IgD-negative memory B cell (primary cell): ENCODE measurements at regions not wholly inside any gene's neighbourhood (a gene's known extent, or its start where the extent isn't known, plus 50 kb on each side); places are given as distances from the start of the nearest gene placed in this dataset.
"Not testable (repeated sequence)": the region's sequence is repeated elsewhere in the genome, so short reads cannot be mapped to it uniquely, and the experiment has no call there.

Experiments used
- H3K27ac Mint-ChIP-seq, 3 donors: one replicate each; pipeline ENCODE4 v1.8.0; 2020 to 2022; ENCODE audit warnings: mild to moderate bottlenecking in 3 of 3, mixed read lengths in 3 of 3, moderate library complexity in 1 of 3
- H3K27me3 Mint-ChIP-seq: one replicate; pipeline ENCODE4 v1.8.0; 2021; ENCODE audit warnings: mixed read lengths
- H3K36me3 Mint-ChIP-seq: one replicate; pipeline ENCODE4 v1.8.0; 2020; ENCODE audit warnings: mild to moderate bottlenecking, mixed read lengths
- H3K4me1 Mint-ChIP-seq, 3 donors: one replicate each; pipeline ENCODE4 v1.8.0; 2020 to 2022; ENCODE audit warnings: mixed read lengths in 3 of 3, mild to moderate bottlenecking in 1 of 3
- H3K4me3 Mint-ChIP-seq, 4 donors: one replicate each; pipeline ENCODE4 v1.8.0; 2020 to 2022; ENCODE audit warnings: mild to moderate bottlenecking in 4 of 4, mixed read lengths in 4 of 4, moderate library complexity in 3 of 4
- H3K9me3 Mint-ChIP-seq, 3 donors: one replicate each; pipeline ENCODE4 v1.8.0; 2020 to 2021; ENCODE audit warnings: mixed read lengths in 3 of 3, mild to moderate bottlenecking in 1 of 3

DNA sequence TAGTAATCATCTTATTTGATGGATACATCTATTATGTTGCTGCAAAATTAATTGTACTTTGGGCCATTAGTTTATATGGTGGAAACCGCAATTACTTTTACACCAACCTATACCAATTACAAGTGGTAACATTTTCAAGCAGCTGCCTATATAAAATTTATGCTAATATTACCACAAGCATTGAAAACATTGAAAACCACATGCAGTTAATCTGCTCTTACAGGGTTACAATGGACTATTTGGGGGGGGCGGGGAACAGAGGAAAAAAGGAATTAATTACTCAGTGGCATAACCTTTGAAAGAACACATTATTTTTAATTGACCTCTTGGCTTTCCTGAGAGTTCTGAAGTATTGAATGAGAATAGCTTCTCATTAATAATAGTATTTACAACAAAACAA lies 1793.2 kb downstream of the NCAM2 start:
- no peak overlapping the region for H3K27ac Mint-ChIP-seq
- H3K9me3 Mint-ChIP-seq: no peaks in the 10 kb centered on the region
- H3K4me1 Mint-ChIP-seq: peaks cover 0 to 1% (median 0%) of the 10 kb centered on the region in 3 donors
- H3K27me3 Mint-ChIP-seq: no peaks in the 10 kb centered on the region
- H3K36me3 Mint-ChIP-seq: no peaks in the 10 kb centered on the region
- H3K4me3 Mint-ChIP-seq: no peak overlapping the region

DNA sequence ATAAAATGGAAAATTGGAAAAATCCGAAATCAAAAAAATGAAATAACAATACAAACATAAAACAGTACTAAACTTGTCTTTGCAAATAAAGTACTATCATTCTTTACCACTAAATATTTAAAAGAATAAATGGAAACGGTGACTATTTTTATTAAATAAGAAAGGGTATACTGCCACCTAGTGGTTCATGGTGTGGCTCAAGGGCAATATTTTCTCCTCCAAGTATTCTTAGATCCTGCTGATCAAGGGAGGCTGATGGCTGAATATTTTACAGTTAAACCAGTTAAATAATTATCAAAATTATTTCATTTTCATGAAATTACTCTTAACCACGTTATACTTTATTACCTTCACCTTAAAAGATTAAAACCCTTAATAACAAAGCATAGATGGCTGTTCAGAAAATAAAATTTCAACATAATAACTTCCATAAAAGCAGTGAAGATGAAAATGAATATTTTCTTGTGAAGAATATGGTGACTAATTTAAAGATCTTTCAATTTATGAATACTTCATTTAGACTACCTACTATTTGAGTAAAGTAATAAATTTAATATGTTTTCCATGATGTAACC lies 1793.9 kb downstream of the NCAM2 start:
- H3K27me3 Mint-ChIP-seq: no peaks in the 10 kb centered on the region
- peaks cover 0 to 1% (median 0%) of the 10 kb centered on the region in 3 donors for H3K4me1 Mint-ChIP-seq
- no peak overlapping the region for H3K4me3 Mint-ChIP-seq

DNA sequence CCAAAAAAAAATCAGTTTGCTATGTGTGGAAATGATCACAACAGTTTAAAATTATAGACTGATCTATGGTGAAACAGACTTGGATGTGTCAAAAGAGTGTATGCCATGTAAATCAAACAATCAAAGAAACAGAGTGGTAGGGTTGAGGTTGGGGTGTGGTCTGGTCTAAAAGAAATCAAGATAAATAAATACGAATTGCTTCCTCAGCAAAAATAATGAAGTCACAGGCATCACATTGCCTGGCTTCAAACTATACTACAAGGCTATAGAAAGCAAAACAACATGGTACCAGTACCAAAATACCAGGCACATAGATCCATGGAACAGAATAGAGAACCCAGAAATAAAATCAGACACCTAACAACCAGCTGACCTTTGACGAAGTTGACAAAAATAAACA lies 1796.9 kb downstream of the NCAM2 start:
- H3K4me1 Mint-ChIP-seq: peaks cover 0 to 1% (median 0%) of the 10 kb centered on the region in 3 donors
- peak overlapping the region in 1 of 3 donors; percentile 65 for H3K27ac Mint-ChIP-seq
- H3K9me3 Mint-ChIP-seq: no peaks in the 10 kb centered on the region
- no peak overlapping the region for H3K4me3 Mint-ChIP-seq
- H3K27me3 Mint-ChIP-seq: no peaks in the 10 kb centered on the region
- no peaks in the 10 kb centered on the region for H3K36me3 Mint-ChIP-seq

More for the DNA sequence above, 1793.9 kb downstream of the NCAM2 start:
- Mint-ChIP-seq H3K9me3 (no peaks in the 10 kb centered on the region), H3K27ac (no peak overlapping the region), H3K36me3 (no peaks in the 10 kb centered on the region)

DNA sequence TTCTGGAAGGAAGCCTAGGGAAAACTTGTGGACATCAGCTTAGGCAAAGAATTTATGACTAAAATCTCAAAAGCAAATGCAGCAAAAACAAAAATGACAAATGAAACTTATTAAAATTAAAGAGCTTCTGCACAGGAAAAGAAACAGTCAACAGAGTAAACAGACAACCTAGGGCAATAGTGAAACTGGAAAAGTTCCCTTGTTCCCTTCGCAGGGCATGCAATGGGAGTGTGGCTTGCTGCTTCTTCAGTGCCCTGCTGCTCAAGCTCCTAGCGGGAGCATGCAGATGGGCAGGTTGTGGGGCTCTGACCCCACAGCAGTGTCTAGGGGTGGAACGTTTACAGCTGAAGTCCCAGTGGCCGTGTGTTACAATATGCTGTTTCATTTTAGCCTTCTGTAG lies 1797.4 kb downstream of the NCAM2 start:
- H3K27ac Mint-ChIP-seq: peak overlapping the region in 1 of 3 donors; percentile 65
- peak overlapping the region in 1 of 4 donors; percentile 47 for H3K4me3 Mint-ChIP-seq
- peaks cover 0 to 1% (median 0%) of the 10 kb centered on the region in 3 donors for H3K4me1 Mint-ChIP-seq
- H3K9me3 Mint-ChIP-seq: no peaks in the 10 kb centered on the region
- no peaks in the 10 kb centered on the region for H3K36me3 Mint-ChIP-seq
- no peaks in the 10 kb centered on the region for H3K27me3 Mint-ChIP-seq

DNA sequence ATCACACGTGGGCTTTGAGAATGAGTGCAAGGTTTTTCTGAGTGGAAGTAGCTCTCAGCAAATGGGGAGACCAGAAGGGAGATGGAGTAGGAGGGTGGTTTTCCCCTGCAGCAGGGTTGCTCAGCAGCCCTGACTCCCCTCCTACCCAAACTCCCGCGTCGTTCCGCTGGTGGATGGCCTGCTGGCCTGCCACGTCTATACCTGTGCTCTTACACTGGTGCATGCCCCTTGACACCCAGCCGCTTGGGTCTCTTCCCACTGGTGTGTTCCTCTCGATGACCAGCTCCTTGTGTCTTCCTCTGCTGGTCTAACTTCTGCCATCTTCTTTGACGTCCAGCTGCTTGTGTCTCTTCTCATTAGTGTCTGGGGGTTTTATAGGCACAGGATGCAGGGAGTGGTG lies 1797.9 kb downstream of the NCAM2 start:
- peak overlapping the region in 1 of 4 donors; percentile 47 for H3K4me3 Mint-ChIP-seq
- no peaks in the 10 kb centered on the region for H3K9me3 Mint-ChIP-seq
- H3K27me3 Mint-ChIP-seq: no peaks in the 10 kb centered on the region
- no peaks in the 10 kb centered on the region for H3K36me3 Mint-ChIP-seq
- H3K27ac Mint-ChIP-seq: no peak overlapping the region
- peaks cover 0 to 1% (median 0%) of the 10 kb centered on the region in 3 donors for H3K4me1 Mint-ChIP-seq

DNA sequence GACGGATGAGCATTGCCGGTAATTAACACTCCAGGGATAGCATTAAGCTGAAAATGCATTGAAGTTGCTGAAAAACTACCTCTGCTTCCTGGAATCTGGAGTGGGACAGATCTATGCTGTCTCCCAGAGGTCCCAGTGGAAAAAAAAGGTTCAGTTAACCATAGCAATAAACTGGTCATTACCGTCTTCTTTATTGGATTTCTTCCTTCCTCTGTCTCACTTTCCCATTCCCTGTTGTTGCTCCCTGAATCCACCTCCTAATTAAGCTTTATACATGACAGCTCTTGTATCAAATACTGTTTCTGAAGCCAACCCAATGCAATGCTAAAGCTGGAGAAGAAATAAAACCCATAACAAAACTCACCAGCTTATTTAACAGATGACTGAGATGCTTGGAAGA lies 1805.9 kb downstream of the NCAM2 start:
- Mint-ChIP-seq H3K4me3 (no peak overlapping the region), H3K9me3 (no peaks in the 10 kb centered on the region), H3K36me3 (no peaks in the 10 kb centered on the region), H3K4me1 (no peaks in the 10 kb centered on the region), H3K27me3 (no peaks in the 10 kb centered on the region), H3K27ac (no peak overlapping the region)

DNA sequence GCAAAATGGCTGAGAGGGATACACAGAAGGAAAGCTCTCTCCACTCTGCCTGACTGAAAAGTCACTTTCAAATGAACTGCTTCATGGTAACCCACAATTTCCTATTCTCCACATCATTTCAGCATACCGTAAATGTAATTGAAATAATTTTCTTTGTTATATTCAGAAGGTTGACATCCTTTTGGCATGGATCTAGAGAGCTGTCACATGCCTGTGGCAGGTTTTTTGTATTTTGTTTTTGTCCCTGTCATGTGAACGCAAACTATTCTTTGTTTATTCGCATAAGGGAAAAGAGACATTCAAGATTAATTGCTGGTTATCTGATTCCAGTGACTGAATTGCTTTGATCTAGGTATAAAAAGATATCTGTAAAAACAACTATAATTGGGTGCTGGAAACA lies 1808.1 kb downstream of the NCAM2 start:
- Mint-ChIP-seq H3K27ac (no peak overlapping the region), H3K4me3 (no peak overlapping the region), H3K27me3 (no peaks in the 10 kb centered on the region), H3K36me3 (no peaks in the 10 kb centered on the region), H3K4me1 (no peaks in the 10 kb centered on the region), H3K9me3 (no peaks in the 10 kb centered on the region)

DNA sequence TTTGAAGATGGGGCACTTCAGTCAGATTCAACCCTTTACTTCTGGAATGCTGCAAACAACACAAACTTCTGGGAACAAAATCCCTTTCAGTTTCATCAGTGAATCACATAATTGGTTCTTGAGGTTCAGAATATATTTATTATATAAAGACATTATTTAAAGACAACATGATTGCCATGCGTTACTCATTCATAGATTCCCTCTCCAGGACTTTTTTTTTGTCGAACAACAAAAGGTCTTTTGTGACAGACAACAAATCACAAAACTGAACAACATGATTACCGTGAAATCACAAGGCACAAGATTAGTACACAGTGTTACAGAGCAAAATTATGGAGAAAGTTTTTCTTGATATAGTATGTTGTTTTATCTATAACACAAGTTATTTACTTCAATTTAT lies 1815.0 kb downstream of the NCAM2 start:
- no peaks in the 10 kb centered on the region for H3K4me1 Mint-ChIP-seq
- no peaks in the 10 kb centered on the region for H3K27me3 Mint-ChIP-seq
- H3K27ac Mint-ChIP-seq: no peak overlapping the region
- H3K4me3 Mint-ChIP-seq: no peak overlapping the region
- H3K9me3 Mint-ChIP-seq: peaks cover 0 to 2% (median 0%) of the 10 kb centered on the region in 3 donors
- H3K36me3 Mint-ChIP-seq: no peaks in the 10 kb centered on the region

DNA sequence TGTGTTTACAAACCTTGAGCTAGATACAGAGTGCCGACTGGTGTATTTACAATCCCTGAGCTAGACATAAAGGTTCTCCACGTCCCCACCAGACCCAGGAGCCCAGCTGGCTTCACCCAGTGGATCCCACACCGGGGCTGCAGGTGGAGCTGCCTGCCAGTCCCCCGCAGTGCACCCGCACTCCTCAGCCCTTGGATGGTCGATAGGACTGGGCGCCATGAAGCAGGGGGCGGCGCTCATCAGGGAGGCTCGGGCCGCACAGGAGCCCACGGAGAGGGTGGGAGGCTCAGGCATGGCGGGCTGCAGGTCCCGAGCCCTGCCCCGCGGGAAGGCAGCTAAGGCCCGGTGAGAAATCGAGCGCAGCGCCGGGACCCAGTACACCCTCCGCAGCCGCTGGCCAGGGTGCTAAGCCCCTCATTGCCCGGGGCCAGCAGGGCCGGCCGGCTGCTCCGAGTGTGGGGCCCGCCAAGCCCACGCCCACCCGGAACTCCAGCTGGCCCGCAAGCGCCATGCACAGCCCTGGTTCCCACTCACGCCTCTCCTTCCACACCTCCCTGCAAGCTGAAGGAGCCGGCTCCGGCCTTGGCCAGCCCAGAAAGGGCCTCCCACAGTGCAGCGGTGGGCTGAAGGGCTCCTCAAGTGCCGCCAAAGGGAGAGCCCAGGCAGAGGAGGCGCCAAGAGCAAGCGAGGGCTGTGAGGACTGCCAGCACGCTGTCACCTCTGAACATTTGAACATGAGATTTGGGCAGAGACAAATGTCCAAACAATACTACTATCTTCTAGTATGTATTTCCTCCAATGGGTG lies 1820.7 kb downstream of the NCAM2 start:
- H3K27me3 Mint-ChIP-seq, H3K4me1 Mint-ChIP-seq, H3K4me3 Mint-ChIP-seq, H3K9me3 Mint-ChIP-seq, H3K27ac Mint-ChIP-seq, H3K36me3 Mint-ChIP-seq: not testable (repeated sequence)

DNA sequence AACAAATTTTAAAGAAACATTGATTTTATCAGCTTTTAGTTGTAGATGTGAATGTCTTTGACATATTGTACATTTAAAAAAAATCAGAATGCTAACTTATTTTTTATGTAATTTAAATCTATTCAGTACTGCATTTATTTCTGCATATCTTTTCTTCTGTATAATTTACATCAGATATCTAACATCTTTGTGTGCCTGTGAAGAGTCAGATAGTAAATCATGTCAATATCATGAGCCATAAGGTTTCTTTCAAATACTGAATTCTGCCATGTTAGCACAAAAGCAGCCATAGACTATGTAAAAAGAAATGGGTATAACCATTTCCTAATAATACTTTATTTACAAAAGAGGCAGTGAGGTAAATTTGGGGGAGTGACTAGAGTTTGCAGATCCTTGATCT lies 1829.2 kb downstream of the NCAM2 start:
- H3K4me1 Mint-ChIP-seq: no peaks in the 10 kb centered on the region
- H3K27ac Mint-ChIP-seq: no peak overlapping the region
- H3K4me3 Mint-ChIP-seq: no peak overlapping the region
- no peaks in the 10 kb centered on the region for H3K36me3 Mint-ChIP-seq
- peaks cover 2 to 15% (median 7%) of the 10 kb centered on the region in 3 donors for H3K9me3 Mint-ChIP-seq
- H3K27me3 Mint-ChIP-seq: no peaks in the 10 kb centered on the region

DNA sequence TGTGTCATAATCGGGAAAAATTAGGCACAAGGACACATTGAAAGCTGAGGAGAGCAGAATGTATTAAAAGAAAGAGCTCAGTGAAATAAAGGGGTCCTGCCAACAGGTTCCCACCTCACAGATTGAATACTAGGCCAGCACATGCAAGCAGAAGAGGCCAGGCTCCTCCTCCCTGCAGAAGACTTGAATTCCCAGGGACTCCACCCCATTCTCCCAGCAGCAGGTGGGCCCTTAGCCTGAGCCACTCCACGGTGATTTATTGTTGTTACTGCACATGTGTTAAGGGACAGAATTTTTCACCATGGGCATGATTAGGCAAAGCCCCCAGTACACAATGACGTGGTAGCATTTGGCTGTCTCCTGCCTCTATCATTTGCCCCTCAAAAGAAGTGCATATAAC lies 1844.7 kb downstream of the NCAM2 start:
- no peaks in the 10 kb centered on the region for H3K36me3 Mint-ChIP-seq

DNA sequence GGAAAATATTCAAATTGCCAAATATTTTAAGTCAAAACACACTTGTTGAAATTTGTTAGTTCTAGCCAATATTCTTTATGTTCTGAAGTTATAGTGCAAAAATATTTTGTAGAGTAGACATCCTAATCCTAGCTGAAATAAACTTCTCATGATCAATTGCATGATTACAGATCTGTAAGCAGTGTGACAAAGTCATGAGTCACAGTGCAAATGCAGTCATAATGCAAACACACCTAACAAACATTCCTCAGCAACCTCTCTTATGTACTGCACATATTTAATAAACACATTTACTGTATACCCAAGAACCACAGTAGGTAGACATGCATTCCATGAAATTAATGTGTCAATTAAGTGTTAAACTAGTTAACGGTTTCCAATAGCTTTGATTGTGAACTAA lies 1857.4 kb downstream of the NCAM2 start:
- peaks cover 0 to 3% (median 0%) of the 10 kb centered on the region in 3 donors for H3K9me3 Mint-ChIP-seq
- H3K4me1 Mint-ChIP-seq: no peaks in the 10 kb centered on the region
- no peak overlapping the region for H3K27ac Mint-ChIP-seq
- H3K4me3 Mint-ChIP-seq: no peak overlapping the region
- H3K27me3 Mint-ChIP-seq: no peaks in the 10 kb centered on the region
- H3K36me3 Mint-ChIP-seq: no peaks in the 10 kb centered on the region

More for the DNA sequence above, 1844.7 kb downstream of the NCAM2 start:
- Mint-ChIP-seq H3K4me3 (no peak overlapping the region), H3K4me1 (no peaks in the 10 kb centered on the region), H3K9me3 (peaks cover under 1 to 9% (median 6%) of the 10 kb centered on the region in 3 donors), H3K27ac (no peak overlapping the region), H3K27me3 (no peaks in the 10 kb centered on the region)

DNA sequence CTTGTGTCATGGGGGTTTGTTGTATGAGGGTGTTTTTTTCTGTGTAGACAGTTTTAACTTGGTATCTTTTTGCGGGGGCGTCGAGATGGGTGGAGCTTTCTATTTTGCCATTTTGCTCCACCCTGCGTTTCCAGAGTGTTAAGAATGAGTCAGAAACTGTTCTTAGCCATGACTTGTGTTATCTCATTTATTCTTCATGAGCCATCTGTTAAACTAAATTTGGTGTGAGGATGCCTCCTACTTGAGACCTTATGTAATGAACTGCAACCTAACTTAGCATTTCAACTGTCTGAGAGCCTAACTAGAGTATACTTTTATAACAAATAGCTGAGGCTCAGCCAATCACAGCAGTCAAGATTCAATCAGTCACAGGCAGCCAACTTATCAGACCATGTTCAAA lies 1873.5 kb downstream of the NCAM2 start:
- Mint-ChIP-seq H3K36me3 (no peaks in the 10 kb centered on the region), H3K9me3 (peaks cover 0 to 2% (median 0%) of the 10 kb centered on the region in 3 donors), H3K27me3 (no peaks in the 10 kb centered on the region), H3K4me3 (no peak overlapping the region), H3K27ac (no peak overlapping the region), H3K4me1 (no peaks in the 10 kb centered on the region)

DNA sequence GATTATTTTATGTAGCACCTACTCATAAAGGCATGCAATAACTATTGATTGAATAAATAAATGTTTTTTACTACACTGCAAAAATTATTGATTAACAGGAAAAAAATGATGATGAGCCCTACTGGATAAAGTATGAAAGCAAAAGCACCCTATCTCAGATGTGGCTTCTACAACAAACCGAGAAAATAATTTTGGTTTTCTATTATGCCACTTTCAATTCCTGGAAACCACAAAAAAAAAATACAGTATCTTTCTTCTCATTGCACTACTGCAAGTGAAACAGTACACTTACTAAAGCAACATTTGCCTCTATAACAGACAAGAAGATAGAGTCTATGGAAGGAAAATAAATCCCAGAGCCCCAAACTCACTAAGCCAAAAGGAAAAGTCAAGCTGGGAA lies 1882.4 kb downstream of the NCAM2 start:
- H3K27ac Mint-ChIP-seq: no peak overlapping the region
- no peaks in the 10 kb centered on the region for H3K36me3 Mint-ChIP-seq
- H3K9me3 Mint-ChIP-seq: peaks cover 0 to 5% (median 1%) of the 10 kb centered on the region in 3 donors
- no peaks in the 10 kb centered on the region for H3K27me3 Mint-ChIP-seq
- no peak overlapping the region for H3K4me3 Mint-ChIP-seq
- no peaks in the 10 kb centered on the region for H3K4me1 Mint-ChIP-seq

DNA sequence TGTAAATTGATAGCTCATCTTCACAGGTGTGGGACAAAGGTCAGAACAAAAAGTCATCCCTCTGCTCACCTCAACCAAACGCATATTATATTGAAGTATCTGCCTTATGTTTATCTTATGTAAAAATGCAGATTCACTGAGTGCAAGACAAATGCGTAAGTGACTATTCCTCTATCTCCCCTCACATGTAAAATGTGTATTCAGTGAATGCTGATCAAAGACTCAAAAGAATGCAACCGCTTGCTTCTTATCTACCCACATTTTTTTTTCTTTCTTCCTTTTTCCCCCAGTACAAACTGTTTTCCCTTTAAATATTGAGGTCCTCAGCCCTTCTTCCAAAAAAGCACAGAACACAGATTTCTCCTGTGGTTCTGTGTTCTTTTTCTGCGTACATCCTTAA lies 1882.9 kb downstream of the NCAM2 start:
- no peak overlapping the region for H3K4me3 Mint-ChIP-seq
- H3K9me3 Mint-ChIP-seq: peaks cover 0 to 5% (median 1%) of the 10 kb centered on the region in 3 donors
- H3K27ac Mint-ChIP-seq: no peak overlapping the region
- H3K27me3 Mint-ChIP-seq: no peaks in the 10 kb centered on the region
- H3K4me1 Mint-ChIP-seq: no peaks in the 10 kb centered on the region
- H3K36me3 Mint-ChIP-seq: no peaks in the 10 kb centered on the region

DNA sequence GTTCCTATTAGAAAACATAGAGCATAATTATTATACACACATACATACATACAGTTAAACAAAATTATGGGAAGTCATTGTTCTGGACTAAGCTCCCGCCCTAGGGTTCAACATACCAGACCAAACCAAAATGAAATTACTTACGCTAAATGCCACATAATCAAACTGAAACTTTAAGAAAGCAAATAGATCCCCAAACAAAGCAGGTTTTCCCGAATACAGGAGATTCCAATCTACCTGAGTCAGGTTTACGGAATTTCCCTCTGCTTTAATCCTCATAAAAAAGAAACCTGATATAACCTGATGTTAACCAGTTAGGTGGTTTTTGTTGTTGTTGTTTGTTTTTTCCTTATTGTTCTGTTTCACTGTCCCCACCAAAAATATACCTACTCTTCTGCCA lies 1886.9 kb downstream of the NCAM2 start:
- H3K4me3 Mint-ChIP-seq: no peak overlapping the region
- peaks cover 0 to 4% (median 2%) of the 10 kb centered on the region in 3 donors for H3K9me3 Mint-ChIP-seq
- no peaks in the 10 kb centered on the region for H3K27me3 Mint-ChIP-seq
- H3K27ac Mint-ChIP-seq: no peak overlapping the region
- H3K36me3 Mint-ChIP-seq: peaks cover 2% of the 10 kb centered on the region
- H3K4me1 Mint-ChIP-seq: no peaks in the 10 kb centered on the region
